ENCODE measurements at regions not wholly inside any gene's neighbourhood (a gene's known extent, or its start where the extent isn't known, plus 50 kb on each side); places are given as distances from the start of the nearest gene placed in this dataset.

GRCh38 chr11:70610566-70611565 is 212.5 kb downstream of the CTTN start:
- TF ChIP-seq CTCF (IDR thresholded peaks at IDR 0.05) (no peak), POLR2A (IDR thresholded peaks at IDR 0.05) (no peak), EP300 (IDR thresholded peaks at IDR 0.05) (no peak)
- Histone ChIP-seq H3K27ac (peak overlapping the region in 1 of 4 donors; percentile 4), H3K4me3 (peak overlapping the region in 1 of 4 donors; percentile 15), H3K27me3 (no peaks in the 10 kb centered on the region), H3K9me3 (peaks cover 0 to 15% (median 0%) of the 10 kb centered on the region in 4 donors), H3K36me3 (no peaks in the 10 kb centered on the region), H3K4me1 (peaks cover 0 to 35% (median 4%) of the 10 kb centered on the region in 4 donors)
- WGBS, 2 donors, result 25 to 34% methylated on average over 22 of the region's 22 CpGs
- no peak for DNase-seq (ENCODE audit: low spot score in 2 of 2)

GRCh38 chr11:70611821-70612220 is 213.5 kb downstream of the CTTN start:
- no peak for DNase-seq (ENCODE audit: low spot score in 2 of 2)
- Histone ChIP-seq H3K27me3 (no peaks in the 10 kb centered on the region), H3K4me3 (no peak overlapping the region), H3K36me3 (no peaks in the 10 kb centered on the region), H3K4me1 (peaks cover 0 to 35% (median 4%) of the 10 kb centered on the region in 4 donors), H3K9me3 (peaks cover 0 to 21% (median 0%) of the 10 kb centered on the region in 4 donors), H3K27ac (no peak overlapping the region)
- WGBS, 2 donors, result 47 to 60% methylated on average over 8 to 14 of the region's 14 CpGs
- no peak for TF ChIP-seq CTCF (IDR thresholded peaks at IDR 0.05)
- no peak for TF ChIP-seq POLR2A (IDR thresholded peaks at IDR 0.05)
- TF ChIP-seq EP300 (IDR thresholded peaks at IDR 0.05), result no peak

GRCh38 chr11:70612459-70613141 is 214.3 kb downstream of the CTTN start:
- H3K27ac ChIP-seq, result no peak overlapping the region
- H3K36me3 ChIP-seq, result no peaks in the 10 kb centered on the region
- no peak for DNase-seq (ENCODE audit: low spot score in 2 of 2)
- H3K4me3 ChIP-seq, result no peak overlapping the region
- WGBS, 2 donors, result 82 to 85% methylated on average over 24 of the region's 24 CpGs
- H3K9me3 ChIP-seq, result peaks cover 0 to 21% (median 0%) of the 10 kb centered on the region in 4 donors
- no peaks in the 10 kb centered on the region for H3K27me3 ChIP-seq
- TF ChIP-seq EP300 (IDR thresholded peaks at IDR 0.05) (no peak), CTCF (IDR thresholded peaks at IDR 0.05) (no peak), POLR2A (IDR thresholded peaks at IDR 0.05) (no peak)
- peaks cover 0 to 35% (median 4%) of the 10 kb centered on the region in 4 donors for H3K4me1 ChIP-seq

GRCh38 chr11:70614034-70614681 is 215.8 kb downstream of the CTTN start:
- Histone ChIP-seq H3K4me3 (no peak overlapping the region), H3K9me3 (peaks cover 0 to 21% (median 0%) of the 10 kb centered on the region in 4 donors), H3K36me3 (no peaks in the 10 kb centered on the region), H3K27me3 (no peaks in the 10 kb centered on the region), H3K4me1 (peaks cover 0 to 24% (median 4%) of the 10 kb centered on the region in 4 donors), H3K27ac (no peak overlapping the region)
- TF ChIP-seq CTCF (IDR thresholded peaks at IDR 0.05), result no peak
- no peak for TF ChIP-seq EP300 (IDR thresholded peaks at IDR 0.05)
- TF ChIP-seq POLR2A (IDR thresholded peaks at IDR 0.05), result no peak
- DNase-seq (ENCODE audit: low spot score in 2 of 2), result no peak
- 69 to 75% methylated on average over 7 of the region's 7 CpGs for WGBS, 2 donors
